Panc1 (cell line): ENCODE measurements at regions not wholly inside any gene's neighbourhood (a gene's known extent, or its start where the extent isn't known, plus 50 kb on each side); places are given as distances from the start of the nearest gene placed in this dataset.
"Not testable (repeated sequence)": the region's sequence is repeated elsewhere in the genome, so short reads cannot be mapped to it uniquely, and the experiment has no call there.

Source experiments
- POLR2AphosphoS5 ChIP-seq: IDR thresholded peaks from 2 replicates; pipeline ENCODE4 v1.6.1; 2012; ENCODE audit warnings: mild to moderate bottlenecking, low read depth, low read length, moderate library complexity
- SIN3A ChIP-seq: IDR thresholded peaks from 2 replicates; pipeline ENCODE4 v1.6.1; 2012; ENCODE audit warnings: low read depth, mild to moderate bottlenecking, low read length, moderate library complexity, borderline replicate concordance; ENCODE audit not compliant: insufficient read depth
- TF ChIP-seq, protein P1 (sequence below): fragments of 450-650 bp; IDR thresholded peaks from 2 replicates; pipeline ENCODE4 v1.5.1; 2017; ENCODE audit warnings: mild to moderate bottlenecking

- TF ChIP-seq, protein P1, sequence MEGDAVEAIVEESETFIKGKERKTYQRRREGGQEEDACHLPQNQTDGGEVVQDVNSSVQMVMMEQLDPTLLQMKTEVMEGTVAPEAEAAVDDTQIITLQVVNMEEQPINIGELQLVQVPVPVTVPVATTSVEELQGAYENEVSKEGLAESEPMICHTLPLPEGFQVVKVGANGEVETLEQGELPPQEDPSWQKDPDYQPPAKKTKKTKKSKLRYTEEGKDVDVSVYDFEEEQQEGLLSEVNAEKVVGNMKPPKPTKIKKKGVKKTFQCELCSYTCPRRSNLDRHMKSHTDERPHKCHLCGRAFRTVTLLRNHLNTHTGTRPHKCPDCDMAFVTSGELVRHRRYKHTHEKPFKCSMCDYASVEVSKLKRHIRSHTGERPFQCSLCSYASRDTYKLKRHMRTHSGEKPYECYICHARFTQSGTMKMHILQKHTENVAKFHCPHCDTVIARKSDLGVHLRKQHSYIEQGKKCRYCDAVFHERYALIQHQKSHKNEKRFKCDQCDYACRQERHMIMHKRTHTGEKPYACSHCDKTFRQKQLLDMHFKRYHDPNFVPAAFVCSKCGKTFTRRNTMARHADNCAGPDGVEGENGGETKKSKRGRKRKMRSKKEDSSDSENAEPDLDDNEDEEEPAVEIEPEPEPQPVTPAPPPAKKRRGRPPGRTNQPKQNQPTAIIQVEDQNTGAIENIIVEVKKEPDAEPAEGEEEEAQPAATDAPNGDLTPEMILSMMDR, result not testable (repeated sequence)
- not testable (repeated sequence) for TF ChIP-seq SIN3A, POLR2AphosphoS5
Observed at GRCh38 chr7:57555687-57556086, 105.7 kb downstream of the ZNF716 start.
